Mucosa of gallbladder (tissue), 1 donor: ENCODE measurements at regions not wholly inside any gene's neighbourhood (a gene's known extent, or its start where the extent isn't known, plus 50 kb on each side); places are given as distances from the start of the nearest gene placed in this dataset.

Experiments used
- DNase-seq: peaks from one replicate; pipeline ENCODE4 v3.0.0-alpha.2; 2020; ENCODE audit warnings: low spot score
- donor health status: DM: no; HTN: no; CAD: no.

GRCh38 chr5:92800365-92800764 lies 780.7 kb downstream of the NR2F1-AS1 start:
- DNase-seq: no peak

GRCh38 chr5:92795633-92796032 lies 785.4 kb downstream of the NR2F1-AS1 start:
- no peak for DNase-seq

- DNase-seq: no peak
Measured at GRCh38 chr5:92780057-92780456, 801.0 kb downstream of the NR2F1-AS1 start.

- DNase-seq: no peak
Measured at GRCh38 chr5:92779536-92779935, 801.5 kb downstream of the NR2F1-AS1 start.

- DNase-seq: no peak
Measured at GRCh38 chr5:92778261-92778660, 802.8 kb downstream of the NR2F1-AS1 start.

- no peak for DNase-seq
Measured at GRCh38 chr5:92777421-92777820, 803.6 kb downstream of the NR2F1-AS1 start.

GRCh38 chr5:92775711-92776615 lies 805.1 kb downstream of the NR2F1-AS1 start:
- DNase-seq: no peak

GRCh38 chr5:92769978-92770377 lies 811.0 kb downstream of the NR2F1-AS1 start:
- DNase-seq: no peak

- no peak for DNase-seq
Measured at GRCh38 chr5:92761585-92761984, 819.4 kb downstream of the NR2F1-AS1 start.

- no peak for DNase-seq
Measured at GRCh38 chr5:92760550-92760949, 820.5 kb downstream of the NR2F1-AS1 start.

GRCh38 chr5:92758552-92758951 lies 822.5 kb downstream of the NR2F1-AS1 start:
- DNase-seq: no peak

GRCh38 chr5:92749943-92750342 lies 831.1 kb downstream of the NR2F1-AS1 start:
- DNase-seq: no peak

GRCh38 chr5:92748072-92748676 lies 832.8 kb downstream of the NR2F1-AS1 start:
- DNase-seq: no peak

GRCh38 chr5:92741906-92742305 lies 839.1 kb downstream of the NR2F1-AS1 start:
- DNase-seq: no peak

- no peak for DNase-seq
Measured at GRCh38 chr5:92734211-92734940, 846.6 kb downstream of the NR2F1-AS1 start.

GRCh38 chr5:92730486-92730885 lies 850.5 kb downstream of the NR2F1-AS1 start:
- DNase-seq: no peak

GRCh38 chr5:92729088-92729487 lies 851.9 kb downstream of the NR2F1-AS1 start:
- no peak for DNase-seq

GRCh38 chr5:92715946-92716520 lies 865.0 kb downstream of the NR2F1-AS1 start:
- no peak for DNase-seq

GRCh38 chr5:92713826-92714225 lies 867.2 kb downstream of the NR2F1-AS1 start:
- no peak for DNase-seq

- no peak for DNase-seq
Measured at GRCh38 chr5:92713335-92713743, 867.7 kb downstream of the NR2F1-AS1 start.

GRCh38 chr5:92711956-92712355 lies 869.1 kb downstream of the NR2F1-AS1 start:
- no peak for DNase-seq

GRCh38 chr5:92704590-92704989 lies 876.4 kb downstream of the NR2F1-AS1 start:
- DNase-seq: no peak
